Neural cell (in vitro differentiated cells): ENCODE measurements at regions not wholly inside any gene's neighbourhood (a gene's known extent, or its start where the extent isn't known, plus 50 kb on each side); places are given as distances from the start of the nearest gene placed in this dataset.

Source experiments
- H2AFZ ChIP-seq: fragments of 200-600, 300-800 bp; sonication (generic), shearing (Covaris generic); 2 replicates; pipeline ENCODE4 v1.6.0; 2014; ENCODE audit warnings: low read depth, mild to moderate bottlenecking, antibody characterized with exemption, low read length, moderate library complexity
- H3F3A ChIP-seq: fragments of 200-600 bp; shearing (Covaris generic); 2 replicates; pipeline ENCODE4 v1.6.1; 2016; ENCODE audit warnings: mild to moderate bottlenecking, moderate library complexity, mixed read lengths, antibody characterized with exemption, low read length; ENCODE audit not compliant: insufficient read depth, poor library complexity, severe bottlenecking
- H3K27ac ChIP-seq: fragments of 200-600, 300-800 bp; sonication (generic), shearing (Covaris generic); 2 replicates; pipeline ENCODE4 v1.5.1; 2014; ENCODE audit warnings: mild to moderate bottlenecking, low read length, moderate library complexity
- H3K27me3 ChIP-seq: fragments of 300-800, 200-600 bp; sonication (generic), shearing (Covaris generic); 2 replicates; pipeline ENCODE4 v1.6.0; 2014; ENCODE audit warnings: mild to moderate bottlenecking, low read depth, low read length, moderate library complexity; ENCODE audit not compliant: insufficient read depth
- H3K36me3 ChIP-seq: fragments of 300-800, 200-600 bp; sonication (generic), shearing (Covaris generic); 2 replicates; pipeline ENCODE4 v1.5.1; 2014; ENCODE audit warnings: mild to moderate bottlenecking, antibody characterized with exemption, low read length, moderate library complexity; ENCODE audit not compliant: insufficient read depth
- H3K4me2 ChIP-seq: fragments of 300-800, 200-600 bp; sonication (generic), shearing (Covaris generic); 2 replicates; pipeline ENCODE4 v1.6.0; 2014; ENCODE audit warnings: mild to moderate bottlenecking, low read length
- H3K4me3 ChIP-seq: fragments of 300-800, 200-600 bp; sonication (generic), shearing (Covaris generic); 2 replicates; pipeline ENCODE4 v1.5.1; 2014; ENCODE audit warnings: mild to moderate bottlenecking, low read length, moderate library complexity
- H3K79me2 ChIP-seq: fragments of 200-600 bp; shearing (Covaris generic); replicated peaks from 2 replicates; pipeline ENCODE4 v1.6.0; 2014; ENCODE audit warnings: mild to moderate bottlenecking, low read length, moderate library complexity; ENCODE audit not compliant: insufficient read depth
- H3K9ac ChIP-seq: fragments of 300-800, 200-600 bp; sonication (generic), shearing (Covaris generic); 2 replicates; pipeline ENCODE4 v1.6.1; 2016; ENCODE audit warnings: mild to moderate bottlenecking, low read length, mixed read lengths
- H3K9me2 ChIP-seq: fragments of 200-600 bp; shearing (Covaris generic); 2 replicates; pipeline ENCODE4 v1.6.1; 2016; ENCODE audit warnings: mild to moderate bottlenecking, low read length, mixed read lengths; ENCODE audit not compliant: insufficient read depth
- H3K9me3 ChIP-seq: fragments of 200-600, 300-800 bp; sonication (generic), shearing (Covaris generic); 2 replicates; pipeline ENCODE4 v1.6.1; 2016; ENCODE audit warnings: mild to moderate bottlenecking, mixed run types, low read length, moderate library complexity, mixed read lengths
- H4K20me1 ChIP-seq: fragments of 200-600 bp; shearing (Covaris generic); 2 replicates; pipeline ENCODE4 v1.6.1; 2016; ENCODE audit warnings: mild to moderate bottlenecking, mixed run types; ENCODE audit not compliant: insufficient read depth
- CTCF ChIP-seq: fragments of 450-650 bp; IDR thresholded peaks from 2 replicates; pipeline ENCODE4 v1.5.1; 2014; ENCODE audit warnings: antibody characterized with exemption, mild to moderate bottlenecking, moderate library complexity; ENCODE audit not compliant: poor library complexity, severe bottlenecking
- EP300 ChIP-seq: fragments of 450-650 bp; conservative IDR thresholded peaks from 2 replicates; pipeline ENCODE4 v1.6.1; 2014; ENCODE audit warnings: antibody characterized with exemption, mild to moderate bottlenecking, moderate library complexity; ENCODE audit not compliant: poor library complexity, severe bottlenecking
- EZH2 ChIP-seq: fragments of 200-600, 300-800 bp; shearing (Covaris generic), sonication (generic); IDR thresholded peaks from 2 replicates; pipeline ENCODE4 v1.6.1; 2014; ENCODE audit warnings: antibody characterized with exemption, low read length, borderline replicate concordance, mild to moderate bottlenecking; ENCODE audit not compliant: insufficient read depth, poor library complexity, severe bottlenecking
- MXI1 ChIP-seq: fragments of 450-650 bp; conservative IDR thresholded peaks from 2 replicates; pipeline ENCODE4 v1.6.1; 2014; ENCODE audit warnings: antibody characterized with exemption, mild to moderate bottlenecking; ENCODE audit not compliant: poor library complexity, severe bottlenecking
- POLR2AphosphoS5 ChIP-seq: IDR thresholded peaks from 2 replicates; pipeline ENCODE4 v1.6.1; 2012
- RAD21 ChIP-seq: fragments of 450-650 bp; conservative IDR thresholded peaks from 2 replicates; pipeline ENCODE4 v1.6.1; 2014; ENCODE audit warnings: antibody characterized with exemption, mild to moderate bottlenecking, moderate library complexity
- REST ChIP-seq: IDR thresholded peaks from 2 replicates; pipeline ENCODE4 v1.6.1; 2012; ENCODE audit warnings: borderline replicate concordance
- SMC3 ChIP-seq: fragments of 450-650 bp; conservative IDR thresholded peaks from 2 replicates; pipeline ENCODE4 v1.6.1; 2014; ENCODE audit warnings: antibody characterized with exemption, mild to moderate bottlenecking, moderate library complexity; ENCODE audit not compliant: poor library complexity
- TAF1 ChIP-seq: IDR thresholded peaks from 2 replicates; pipeline ENCODE4 v1.6.1; 2012; ENCODE audit warnings: low read depth

DNA sequence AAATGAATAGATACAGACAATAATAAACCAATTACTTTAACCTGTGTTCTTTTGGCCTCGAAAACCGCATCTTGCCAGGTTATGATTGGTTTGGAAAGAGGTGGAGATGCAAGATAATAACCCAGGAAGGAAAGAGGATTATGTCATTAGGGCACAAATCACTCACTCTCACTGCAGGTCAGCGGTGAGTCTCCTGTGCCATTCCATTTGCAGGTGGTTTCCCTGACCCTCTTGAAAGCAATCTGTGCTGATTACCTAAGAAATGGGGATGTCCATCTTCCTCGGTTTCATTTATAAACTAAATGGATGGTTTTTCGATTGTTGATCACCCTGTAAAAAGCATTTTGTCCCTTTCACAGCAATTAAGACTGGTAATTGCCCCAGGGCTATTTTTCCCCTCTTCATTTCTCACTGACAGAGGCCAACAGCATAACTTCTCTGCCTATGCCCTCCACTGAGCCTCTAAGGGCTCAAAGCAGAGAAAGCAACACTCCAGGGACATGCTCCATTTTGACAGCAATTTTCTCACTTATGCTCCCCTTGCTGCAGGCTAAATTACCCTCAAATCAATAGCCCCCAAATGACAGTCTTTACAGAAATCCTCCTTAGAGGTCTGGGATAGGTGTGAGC is 257.5 kb downstream of the IPMK start:
- peak overlapping the region; percentile 73 for H3K27ac ChIP-seq
- no peaks in the 10 kb centered on the region for H3F3A ChIP-seq
- H3K27me3 ChIP-seq = no peaks in the 10 kb centered on the region
- H4K20me1 ChIP-seq = no peaks in the 10 kb centered on the region
- no peaks in the 10 kb centered on the region for H3K9me3 ChIP-seq
- H3K4me2 ChIP-seq = no peak overlapping the region
- H3K79me2 ChIP-seq = no peaks in the 10 kb centered on the region
- TF ChIP-seq POLR2AphosphoS5 (peak; percentile 81), REST (no peak), EP300 (peak; percentile 64), RAD21 (no peak)
- no peaks in the 10 kb centered on the region for H3K36me3 ChIP-seq
- no peak overlapping the region for H3K9ac ChIP-seq
- no peak overlapping the region for H3K4me3 ChIP-seq
- H2AFZ ChIP-seq = no peak overlapping the region
- no peaks in the 10 kb centered on the region for H3K9me2 ChIP-seq

DNA sequence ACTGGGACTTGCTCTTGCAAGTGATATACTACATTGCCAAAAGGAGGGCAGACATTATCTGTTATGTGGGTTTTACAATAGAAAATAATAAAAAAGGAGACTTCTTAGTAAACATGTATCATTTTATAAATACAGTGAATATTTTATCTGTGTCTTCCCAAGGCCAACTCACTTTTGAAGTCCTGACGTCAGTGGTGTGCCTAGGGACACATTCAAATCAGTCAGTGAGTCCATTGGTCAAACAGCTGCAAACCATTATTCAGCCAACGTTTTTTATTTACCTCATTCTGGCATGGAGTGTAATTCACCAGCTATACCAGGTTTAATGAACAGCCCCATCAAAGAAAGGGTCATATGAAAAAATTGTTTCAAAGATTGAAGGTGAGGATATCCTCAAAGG is 263.7 kb downstream of the IPMK start:
- Histone ChIP-seq H3K27me3 (no peaks in the 10 kb centered on the region), H4K20me1 (no peaks in the 10 kb centered on the region), H3K4me2 (no peak overlapping the region), H3F3A (no peaks in the 10 kb centered on the region), H3K36me3 (no peaks in the 10 kb centered on the region), H3K9me3 (no peaks in the 10 kb centered on the region), H3K79me2 (no peaks in the 10 kb centered on the region), H3K27ac (no peak overlapping the region), H3K4me3 (no peak overlapping the region), H3K9me2 (no peaks in the 10 kb centered on the region), H2AFZ (no peak overlapping the region), H3K9ac (no peak overlapping the region)
- TF ChIP-seq EZH2 (no peak), CTCF (no peak), TAF1 (no peak), SMC3 (no peak), POLR2AphosphoS5 (no peak)

- no peaks in the 10 kb centered on the region for H4K20me1 ChIP-seq
- no peaks in the 10 kb centered on the region for H3K36me3 ChIP-seq
- no peak overlapping the region for H3K27ac ChIP-seq
Measured at GRCh38 chr10:58001159-58001558, 266.5 kb downstream of the IPMK start.

More at GRCh38 chr10:58001159-58001558, 266.5 kb downstream of the IPMK start:
- Histone ChIP-seq H3K79me2 (no peaks in the 10 kb centered on the region), H3K9me3 (no peaks in the 10 kb centered on the region), H3K27me3 (no peaks in the 10 kb centered on the region), H3K4me3 (no peak overlapping the region), H2AFZ (no peak overlapping the region), H3F3A (no peaks in the 10 kb centered on the region), H3K9ac (no peak overlapping the region), H3K9me2 (no peaks in the 10 kb centered on the region), H3K4me2 (no peak overlapping the region)
- TF ChIP-seq CTCF = no peak
- no peak for TF ChIP-seq SMC3
- TF ChIP-seq POLR2AphosphoS5 = no peak
- no peak for TF ChIP-seq TAF1
- TF ChIP-seq MXI1 = no peak
- no peak for TF ChIP-seq RAD21
- no peak for TF ChIP-seq REST
- TF ChIP-seq EP300 = no peak
- no peak for TF ChIP-seq EZH2
